Left forelimb (tissue), 1 donor: ENCODE measurements at regions not wholly inside any gene's neighbourhood (a gene's known extent, or its start where the extent isn't known, plus 50 kb on each side); places are given as distances from the start of the nearest gene placed in this dataset.
"Not testable (repeated sequence)": the region's sequence is repeated elsewhere in the genome, so short reads cannot be mapped to it uniquely, and the experiment has no call there.

ENCODE experiments used
- DNase-seq: peaks from one replicate; pipeline ENCODE4 v3.0.0-alpha.2; 2018; ENCODE audit warnings: low spot score

GRCh38 chr6:79808921-79809320 is 138.4 kb downstream of the ELOVL4 start:
- DNase-seq = no peak

GRCh38 chr6:79806661-79807060 is 140.7 kb downstream of the ELOVL4 start:
- DNase-seq = not testable (repeated sequence)

- DNase-seq = no peak
Measured at GRCh38 chr6:79804732-79805131, 142.6 kb downstream of the ELOVL4 start.

- DNase-seq = no peak
Measured at GRCh38 chr6:79803917-79804316, 143.4 kb downstream of the ELOVL4 start.

GRCh38 chr6:79802657-79803300 is 144.6 kb downstream of the ELOVL4 start:
- DNase-seq = no peak

- no peak for DNase-seq
Measured at GRCh38 chr6:79801362-79801761, 146.0 kb downstream of the ELOVL4 start.

- no peak for DNase-seq
Measured at GRCh38 chr6:79798841-79799240, 148.5 kb downstream of the ELOVL4 start.

GRCh38 chr6:79797912-79798311 is 149.4 kb downstream of the ELOVL4 start:
- no peak for DNase-seq

GRCh38 chr6:79797163-79797764 is 150.1 kb downstream of the ELOVL4 start:
- DNase-seq = no peak

- no peak for DNase-seq
Measured at GRCh38 chr6:79796197-79796596, 151.2 kb downstream of the ELOVL4 start.

GRCh38 chr6:79789896-79790295 is 157.5 kb downstream of the ELOVL4 start:
- no peak for DNase-seq

- no peak for DNase-seq
Measured at GRCh38 chr6:79788756-79789155, 157.6 kb downstream of the SH3BGRL2 start.

- DNase-seq = no peak
Measured at GRCh38 chr6:79787626-79788025, 156.5 kb downstream of the SH3BGRL2 start.

GRCh38 chr6:79784395-79784753 is 153.2 kb downstream of the SH3BGRL2 start:
- no peak for DNase-seq

GRCh38 chr6:79783670-79784394 is 152.7 kb downstream of the SH3BGRL2 start:
- DNase-seq = no peak

GRCh38 chr6:79782792-79783580 is 151.9 kb downstream of the SH3BGRL2 start:
- no peak for DNase-seq

GRCh38 chr6:79781916-79782315 is 150.8 kb downstream of the SH3BGRL2 start:
- no peak for DNase-seq

- no peak for DNase-seq
Measured at GRCh38 chr6:79780881-79781280, 149.8 kb downstream of the SH3BGRL2 start.

GRCh38 chr6:79778816-79779215 is 147.7 kb downstream of the SH3BGRL2 start:
- DNase-seq = no peak

GRCh38 chr6:79777713-79778579 is 146.8 kb downstream of the SH3BGRL2 start:
- DNase-seq = peak; percentile 80

GRCh38 chr6:79776076-79776475 is 144.9 kb downstream of the SH3BGRL2 start:
- DNase-seq = no peak

GRCh38 chr6:79775222-79775621 is 144.1 kb downstream of the SH3BGRL2 start:
- DNase-seq = no peak
